HG02885 (cell line): ENCODE measurements at regions not wholly inside any gene's neighbourhood (a gene's known extent, or its start where the extent isn't known, plus 50 kb on each side); places are given as distances from the start of the nearest gene placed in this dataset.
"Not testable (repeated sequence)": the region's sequence is repeated elsewhere in the genome, so short reads cannot be mapped to it uniquely, and the experiment has no call there.

ENCODE experiments used
- ATAC-seq: cut with Tn5 transposase; IDR thresholded peaks from one replicate; pipeline ENCODE4 v1.9.1; 2021; ENCODE audit warnings: mild to moderate bottlenecking; ENCODE audit not compliant: unreplicated experiment, poor library complexity

DNA sequence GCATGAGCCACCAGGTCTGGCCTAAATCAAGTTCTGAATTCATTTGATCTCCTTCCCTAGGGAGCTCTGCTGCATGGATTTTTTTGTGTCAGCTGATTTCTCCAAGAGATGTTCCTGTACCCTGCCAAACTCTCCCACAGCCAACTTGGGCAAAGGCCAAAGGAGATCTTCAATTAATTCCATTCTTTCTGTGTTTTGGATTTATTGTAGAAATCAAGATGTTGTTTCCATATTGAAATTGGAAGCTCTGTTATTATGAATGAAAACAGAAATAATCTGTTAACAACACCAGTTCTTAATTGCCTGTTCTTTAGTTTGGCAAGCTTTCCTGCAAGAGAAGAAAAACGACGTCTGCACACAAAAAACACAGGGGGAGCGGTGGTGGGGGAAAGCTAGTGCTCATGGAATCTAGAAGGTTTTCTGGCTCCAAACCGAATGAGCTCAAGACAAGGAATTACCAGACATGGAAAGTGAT, 86.5 kb upstream of the ABCC4 start:
- no peak for ATAC-seq

DNA sequence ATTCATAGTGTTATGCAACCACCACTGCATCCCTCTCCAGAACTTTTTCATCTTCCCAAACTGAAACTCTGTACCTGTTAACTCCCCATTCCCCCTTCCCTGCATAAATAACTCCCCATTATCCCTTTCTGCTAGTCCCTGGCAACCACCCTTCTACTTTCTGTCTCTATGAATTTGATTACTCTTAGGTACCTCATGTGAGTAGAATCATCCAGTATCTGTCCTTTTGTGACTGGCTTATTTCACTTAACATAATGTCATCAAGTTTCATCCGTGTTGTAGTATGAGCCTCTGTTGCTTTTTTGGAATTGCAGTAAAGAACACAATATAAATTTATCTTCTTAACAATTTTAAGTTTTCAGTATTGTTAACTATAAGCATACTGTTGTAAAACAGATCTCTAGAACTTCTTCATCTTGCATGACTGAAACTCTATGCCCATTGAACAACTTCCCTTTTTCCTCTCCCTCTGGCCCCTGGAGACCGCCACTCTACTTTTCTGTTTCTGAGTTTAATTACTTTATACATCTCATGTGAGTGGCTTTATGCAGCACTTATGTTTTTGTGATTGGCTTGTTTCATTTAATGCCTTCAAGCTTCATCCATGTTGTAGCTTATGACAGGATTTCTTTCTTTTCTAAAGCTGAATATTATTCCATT, 87.3 kb upstream of the ABCC4 start:
- no peak for ATAC-seq

DNA sequence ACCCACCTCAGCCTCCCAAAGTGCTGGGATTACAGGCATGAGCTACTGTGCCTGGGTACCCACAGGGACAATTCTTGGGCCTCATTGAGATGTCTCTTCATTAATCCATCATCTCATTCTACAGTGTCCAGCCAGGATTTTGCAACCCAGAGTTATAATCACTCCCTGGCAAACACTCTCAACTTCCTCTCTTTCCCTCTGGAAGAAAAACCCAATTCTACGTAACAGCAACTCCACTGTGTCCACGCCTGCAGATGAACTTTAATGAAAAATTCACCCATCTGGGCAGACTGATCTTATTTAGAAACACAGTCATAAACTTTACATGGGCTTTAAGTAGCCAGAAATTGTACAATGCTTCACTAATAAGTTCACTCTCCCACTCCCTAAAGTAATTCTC, 90.1 kb upstream of the ABCC4 start:
- no peak for ATAC-seq

DNA sequence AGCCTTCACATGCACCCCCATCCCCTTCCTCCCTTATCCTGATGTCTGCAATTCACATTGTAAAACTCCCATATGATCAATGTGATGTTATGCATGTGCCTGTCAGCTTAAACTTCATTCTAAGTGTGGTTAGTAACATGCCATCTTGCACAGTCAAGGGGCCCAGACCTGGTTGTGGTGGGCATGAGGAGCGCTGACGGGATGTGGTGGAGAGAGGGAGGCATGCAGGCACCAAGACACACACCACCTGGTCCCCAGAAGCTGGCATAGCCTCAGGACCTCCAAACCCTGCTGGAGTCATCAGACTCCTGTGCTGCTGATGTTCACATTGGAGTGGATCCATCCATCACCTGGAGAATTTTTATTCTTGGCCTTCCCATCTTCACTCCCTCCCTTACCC, 90.5 kb upstream of the ABCC4 start:
- ATAC-seq, result no peak

DNA sequence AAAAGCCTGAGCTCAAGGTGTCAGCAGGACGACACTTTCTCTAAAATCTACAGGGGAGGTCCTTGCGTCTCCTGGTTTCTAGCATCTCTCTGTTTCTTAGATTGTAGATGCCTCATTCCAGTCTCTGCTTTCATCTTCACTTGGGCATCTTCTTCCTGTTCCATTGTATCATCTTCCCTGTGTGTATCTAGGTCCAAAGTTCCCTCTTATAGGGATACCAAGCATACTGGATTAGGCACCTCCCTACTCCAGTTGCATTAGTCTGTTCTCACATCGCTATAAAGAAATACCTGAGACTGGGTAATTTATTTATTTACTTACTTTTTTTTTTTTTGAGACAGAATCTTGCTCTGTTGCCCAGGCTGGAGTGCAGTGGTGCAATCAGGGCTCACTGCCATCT, 91.3 kb upstream of the ABCC4 start:
- no peak for ATAC-seq

DNA sequence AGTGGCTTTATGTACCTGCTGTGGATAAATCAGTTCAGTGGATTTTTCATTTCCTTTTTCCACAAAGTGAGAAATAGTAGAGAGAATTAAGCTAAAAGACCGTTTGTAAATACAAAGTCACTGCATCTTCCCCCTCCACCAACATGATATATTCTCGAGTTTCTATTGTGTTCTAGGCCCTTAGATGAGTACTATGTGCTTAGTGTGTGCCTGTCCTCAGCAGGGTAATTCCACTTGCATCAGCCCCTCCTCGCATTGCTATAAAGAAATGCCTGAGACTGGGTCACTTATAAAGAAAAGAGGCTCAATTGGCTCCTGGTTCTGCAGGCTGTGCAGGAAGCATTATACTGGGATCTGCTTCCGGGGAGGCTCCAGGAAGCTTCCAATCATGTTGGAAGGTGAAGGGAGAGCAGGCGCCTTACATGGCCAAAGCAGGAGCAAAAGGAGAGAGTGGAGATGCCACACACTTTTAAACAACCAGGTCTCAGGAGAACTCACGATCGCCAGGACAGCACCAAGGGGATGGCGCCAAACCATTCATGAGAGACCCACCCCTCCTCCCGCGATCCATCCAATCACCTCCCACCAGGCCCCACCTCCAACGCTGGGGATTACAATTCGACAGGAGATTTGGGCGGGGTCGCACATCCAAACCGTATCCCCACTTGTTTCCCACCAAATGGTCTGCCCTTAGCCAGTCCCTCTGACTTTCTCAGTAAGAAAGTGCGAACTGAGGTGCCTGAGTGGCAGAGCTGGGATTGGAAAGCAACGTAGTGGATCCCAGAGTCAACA, 102.3 kb upstream of the ABCC4 start:
- ATAC-seq, result peak; percentile 19

DNA sequence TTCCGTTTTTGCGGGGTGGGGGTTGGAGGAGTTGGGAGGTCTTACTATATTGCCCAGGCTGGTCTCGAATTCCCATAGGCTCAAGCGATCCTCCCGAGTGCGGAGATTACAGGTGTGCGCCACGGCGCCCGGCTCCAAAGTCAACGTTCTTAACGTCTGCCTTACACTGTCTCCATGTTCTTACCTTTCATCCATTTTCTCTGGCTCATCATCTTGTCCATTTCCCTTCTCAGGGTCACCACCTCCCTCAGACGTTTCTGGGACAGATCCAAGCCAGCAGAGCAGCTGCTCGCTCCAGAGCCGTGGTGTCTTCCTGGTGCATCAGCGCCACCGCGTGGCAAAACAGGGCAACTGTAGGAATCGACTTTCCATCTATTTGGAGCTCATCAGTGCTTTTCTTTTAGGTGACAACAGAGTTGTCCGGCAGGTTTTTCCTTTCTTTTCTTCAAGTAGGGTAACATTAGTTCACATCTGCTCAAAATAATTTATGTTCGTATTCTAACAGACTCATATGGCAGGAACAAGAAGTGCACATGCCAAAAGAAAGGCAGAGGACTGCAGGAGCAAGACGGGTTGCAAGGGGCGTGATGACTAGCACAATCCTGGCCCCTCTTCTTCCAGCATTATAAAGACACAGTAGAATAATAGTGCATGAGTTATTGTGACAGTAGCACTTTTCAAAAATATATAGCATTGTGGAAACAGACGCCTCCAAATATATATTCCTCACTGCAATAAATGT, 103.1 kb upstream of the ABCC4 start:
- ATAC-seq, result peak; percentile 94

DNA sequence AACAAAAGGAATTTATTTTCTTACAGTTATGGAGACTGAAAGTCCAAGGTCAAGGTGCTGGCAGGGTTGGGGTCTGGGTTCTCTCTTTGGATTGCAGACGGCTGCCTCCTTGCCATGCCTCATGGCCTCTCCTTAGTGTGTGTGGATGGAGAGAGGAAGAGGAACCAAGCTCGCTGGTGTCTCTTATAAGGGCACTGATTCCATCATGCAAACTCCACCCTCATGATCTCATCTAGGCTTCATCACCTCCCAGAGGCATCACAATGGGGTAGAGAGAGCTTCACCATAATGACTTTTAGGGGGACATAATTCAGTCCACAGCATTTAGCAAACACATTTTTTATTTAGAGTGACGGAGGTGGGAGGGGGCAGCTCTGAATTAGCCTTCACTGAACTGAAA, 104.9 kb upstream of the ABCC4 start:
- no peak for ATAC-seq

DNA sequence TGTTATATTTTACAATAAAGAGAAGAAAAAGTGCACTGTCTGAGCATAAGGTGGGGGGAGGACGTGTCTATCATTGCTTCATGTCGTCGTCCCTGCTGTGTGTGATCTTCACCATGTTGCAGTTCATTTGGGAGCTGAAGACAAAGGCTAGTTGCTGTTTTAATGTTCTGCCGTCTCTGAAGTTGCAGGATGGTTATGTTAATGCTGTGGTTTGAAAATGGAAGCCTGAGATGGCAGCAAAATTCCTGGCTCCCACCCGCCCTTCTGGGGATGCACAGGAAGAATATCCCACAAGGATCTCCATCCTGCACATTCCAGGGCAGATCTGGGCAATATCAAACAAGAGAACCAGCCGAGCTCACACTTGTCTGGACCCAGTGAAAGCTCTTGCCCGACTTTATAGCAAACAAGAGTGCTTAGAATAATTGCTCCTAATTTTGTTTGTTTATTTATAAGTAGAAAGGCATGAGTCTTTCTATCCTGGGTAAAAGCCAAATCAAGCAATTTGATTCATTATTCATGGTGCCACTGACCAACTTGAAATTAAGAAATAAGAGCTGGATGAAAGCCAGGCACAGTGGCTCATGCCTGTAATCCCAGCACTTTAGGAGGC, 110.3 kb upstream of the ABCC4 start:
- no peak for ATAC-seq

DNA sequence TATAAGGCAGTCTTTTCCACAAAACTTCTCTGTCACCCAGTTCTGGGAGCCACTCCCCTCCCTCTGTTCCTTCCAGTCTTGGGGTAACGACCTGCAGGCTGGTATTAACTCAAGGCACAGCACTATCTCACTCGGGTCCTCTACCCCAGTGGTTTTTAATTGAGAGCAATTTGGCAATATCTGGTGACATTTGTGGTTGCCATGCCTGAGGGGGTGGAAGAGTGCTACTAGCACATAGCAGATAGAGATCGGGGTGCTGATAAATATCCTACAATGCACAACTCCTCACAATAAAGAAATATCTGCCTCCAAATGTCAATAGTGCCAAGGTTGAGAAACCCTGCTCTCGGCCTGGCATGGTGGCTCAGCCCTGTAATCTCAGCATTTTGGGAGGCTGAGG, 117.7 kb upstream of the ABCC4 start:
- ATAC-seq, result no peak

DNA sequence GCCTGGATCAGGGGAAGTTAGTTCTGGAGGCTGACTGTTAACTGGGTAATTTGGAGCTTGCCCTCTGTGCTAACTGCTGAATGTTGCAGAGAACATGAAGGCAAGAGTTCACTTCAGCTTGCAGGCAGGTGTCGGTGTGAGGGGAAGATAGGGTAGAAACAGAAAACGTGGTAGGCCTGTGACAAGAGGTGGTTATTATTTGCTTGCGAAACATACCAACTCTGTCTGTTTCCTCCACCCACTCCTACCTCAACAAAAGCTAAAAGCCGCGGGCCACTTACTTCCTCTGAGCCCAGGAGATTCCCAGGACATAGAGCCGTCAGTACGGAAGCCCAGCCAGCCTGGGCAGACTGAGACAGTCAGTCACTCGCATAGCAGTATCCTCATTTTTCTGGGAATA, 119.2 kb upstream of the ABCC4 start:
- ATAC-seq, result peak; percentile 69

DNA sequence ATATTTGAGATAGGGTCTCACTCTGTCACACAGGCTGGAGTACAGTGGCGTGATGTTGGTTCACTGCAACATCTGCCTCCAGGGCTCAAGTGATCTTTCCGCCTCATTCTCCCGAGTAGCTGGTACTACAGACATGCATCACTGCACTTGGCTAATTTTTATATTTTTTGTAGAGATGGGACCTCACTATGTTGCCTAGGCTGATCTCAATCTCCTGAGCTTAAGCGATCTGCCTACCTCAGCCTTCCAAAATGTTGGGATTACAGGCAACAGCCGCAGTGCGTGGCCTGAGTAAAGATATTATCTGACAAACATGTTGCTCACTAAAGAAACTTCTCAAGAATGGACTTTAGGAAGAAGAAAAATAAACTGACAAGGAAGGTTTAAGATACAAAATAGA, 125.4 kb upstream of the ABCC4 start:
- ATAC-seq, result no peak

DNA sequence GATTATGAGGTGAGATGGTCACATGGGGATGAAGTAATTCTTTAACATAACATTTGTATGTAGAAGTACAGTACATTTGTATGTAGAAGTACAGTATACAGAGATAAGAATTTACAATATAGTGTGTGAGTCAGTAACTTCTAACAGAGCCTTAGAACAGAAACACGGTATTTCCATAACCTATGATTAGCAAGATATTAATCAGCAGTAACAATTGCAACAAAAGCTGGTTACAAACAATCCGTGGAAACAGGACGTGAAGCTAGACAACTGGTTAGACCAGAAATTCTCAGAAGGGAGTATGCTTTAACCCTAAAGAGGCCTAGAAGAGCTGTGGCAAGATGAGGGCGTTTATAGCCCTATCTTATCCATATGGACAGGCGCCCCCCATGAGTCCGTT, 122.0 kb upstream of the CLDN10 start:
- not testable (repeated sequence) for ATAC-seq

DNA sequence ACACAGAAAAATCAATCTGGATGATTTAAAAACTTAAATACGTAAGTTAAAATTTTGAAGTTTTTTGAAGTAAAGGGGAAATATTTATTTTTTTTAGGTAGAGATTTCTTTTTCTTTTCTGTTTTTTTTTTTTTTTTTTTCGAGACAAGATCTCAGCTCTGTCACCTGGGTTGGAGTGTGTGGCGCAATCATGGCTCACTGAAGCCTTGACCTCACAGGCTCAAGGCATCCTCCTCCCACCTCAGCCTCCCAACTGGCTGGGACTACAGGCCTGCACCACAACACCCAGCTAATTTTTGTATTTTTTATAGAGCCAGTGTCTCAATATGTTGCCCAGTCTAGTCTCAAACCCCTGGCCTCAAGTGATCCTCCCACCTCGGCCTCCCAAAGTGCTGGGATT, 120.4 kb upstream of the CLDN10 start:
- no peak for ATAC-seq

DNA sequence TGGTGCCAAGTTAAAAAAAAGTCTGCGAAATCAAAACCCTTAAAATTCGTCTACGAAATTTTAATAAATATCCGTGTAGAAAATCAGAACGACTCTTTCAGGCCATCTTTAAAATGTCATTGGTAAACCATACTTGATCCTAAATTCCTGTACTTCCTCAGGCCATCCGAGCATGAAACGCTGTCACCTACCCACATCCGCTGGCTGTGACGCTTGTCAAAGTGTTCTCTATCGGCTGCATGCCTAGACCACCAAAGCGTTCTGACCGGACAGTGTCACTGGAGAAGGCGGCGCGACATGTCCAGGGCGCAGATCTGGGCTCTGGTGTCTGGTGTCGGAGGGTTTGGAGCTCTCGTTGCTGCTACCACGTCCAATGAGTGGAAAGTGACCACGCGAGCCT, 119.0 kb upstream of the CLDN10 start:
- ATAC-seq, result no peak

DNA sequence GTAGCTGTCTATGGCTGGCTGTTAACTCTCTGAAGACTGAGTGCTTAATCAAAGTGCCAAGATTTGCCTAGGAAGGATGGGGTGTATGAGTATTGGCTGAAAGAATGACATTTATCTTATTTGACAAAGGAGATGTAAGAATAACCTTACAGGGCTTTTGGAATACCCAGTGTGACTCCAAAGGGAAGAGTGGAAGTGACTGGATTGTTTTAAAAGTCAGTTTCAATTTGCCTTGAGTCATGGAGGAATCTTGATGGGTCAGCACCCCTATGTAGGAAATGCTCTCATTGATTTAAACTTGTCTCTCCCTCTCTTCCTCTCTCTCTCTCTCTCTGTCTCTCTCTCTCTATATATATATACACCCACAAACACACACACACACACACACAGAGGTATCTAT, 118.4 kb upstream of the CLDN10 start:
- ATAC-seq, result no peak

DNA sequence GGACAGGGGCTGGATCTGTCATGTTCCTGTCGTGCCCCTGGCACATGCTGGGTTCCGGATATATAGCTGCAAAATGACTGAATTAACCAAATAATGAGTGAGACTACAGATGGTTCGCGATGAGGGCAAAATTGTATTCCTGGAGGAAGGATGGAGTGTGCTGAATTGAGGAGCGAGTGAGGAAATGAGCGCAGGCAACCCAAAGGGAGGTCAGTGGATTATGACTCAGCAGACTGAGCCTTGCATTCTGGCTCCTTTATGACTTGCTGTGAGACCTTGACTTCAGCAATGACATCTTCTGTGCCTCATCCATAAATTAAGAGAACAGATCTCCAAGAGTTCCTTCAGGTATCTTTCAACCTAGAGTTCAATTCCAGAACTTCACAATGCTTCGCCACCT, 115.0 kb upstream of the CLDN10 start:
- no peak for ATAC-seq

DNA sequence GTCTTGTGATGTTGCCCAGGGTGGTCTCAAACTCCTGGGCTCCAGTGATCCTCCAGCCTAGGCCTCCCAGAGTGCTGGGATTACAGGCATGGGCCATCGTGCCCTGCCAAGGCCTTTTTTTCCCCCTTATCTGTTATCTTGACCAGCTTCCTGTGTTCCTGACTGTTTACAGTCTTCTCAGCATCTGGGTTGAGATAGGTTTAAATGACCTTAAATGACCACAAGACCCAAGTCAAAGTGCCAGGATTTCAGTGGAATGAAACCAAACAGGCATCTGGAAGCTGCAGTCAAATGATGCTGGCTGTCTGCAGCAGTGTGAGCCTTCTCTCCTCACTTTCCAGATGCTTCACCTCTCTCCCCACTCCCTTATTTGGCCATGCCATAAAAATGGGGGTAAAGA, 114.2 kb upstream of the CLDN10 start:
- no peak for ATAC-seq

DNA sequence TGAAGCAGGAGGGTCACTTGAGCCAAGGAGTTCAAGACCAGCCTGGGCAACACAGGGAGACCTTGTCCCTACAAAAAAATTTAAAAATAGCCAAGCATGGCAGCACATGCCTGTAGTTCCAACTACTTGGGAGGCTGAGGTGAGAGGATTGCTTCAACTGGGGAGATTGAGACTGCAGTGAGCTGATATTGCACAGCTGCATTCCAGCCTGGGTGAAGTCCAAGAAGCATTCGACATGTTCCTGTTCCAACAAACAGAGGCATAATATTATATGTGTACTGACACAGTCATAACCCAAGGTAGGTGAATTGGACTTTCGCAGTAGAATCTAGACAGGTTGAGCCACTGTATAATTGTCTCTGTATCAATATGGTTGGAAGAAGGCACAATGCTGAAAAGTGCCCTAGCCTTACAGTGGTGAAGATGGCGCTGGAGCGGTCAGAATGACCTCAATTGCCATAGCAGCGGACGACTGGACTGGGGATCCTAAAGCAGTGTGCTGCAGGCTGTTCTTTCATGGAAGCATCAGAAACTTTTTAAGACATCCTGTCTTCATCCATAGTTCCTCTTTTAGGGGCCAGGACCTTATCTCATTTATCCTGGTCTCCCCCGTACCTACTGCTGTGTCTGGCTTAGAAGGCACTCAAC, 112.0 kb upstream of the CLDN10 start:
- ATAC-seq, result no peak

DNA sequence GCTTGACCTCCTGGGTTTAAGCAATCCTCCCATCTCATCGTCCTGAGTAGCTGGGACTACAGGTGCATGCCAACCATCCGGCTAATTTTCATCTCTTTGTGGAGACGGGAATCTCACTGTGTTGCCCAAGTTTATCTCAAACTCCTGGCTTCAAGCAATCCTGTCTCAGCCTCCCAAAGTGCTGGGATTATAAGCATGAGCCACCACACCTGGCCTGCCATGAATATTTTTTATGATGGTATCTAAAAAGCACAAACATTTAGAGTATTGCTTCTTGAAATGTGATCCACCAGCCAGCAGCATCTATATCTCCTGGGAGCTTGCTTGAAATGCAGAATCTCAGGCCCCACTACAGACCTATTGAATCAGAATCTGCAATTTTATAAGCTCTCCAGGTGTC, 111.2 kb upstream of the CLDN10 start:
- no peak for ATAC-seq
